ENCODE measurements at regions not wholly inside any gene's neighbourhood (a gene's known extent, or its start where the extent isn't known, plus 50 kb on each side); places are given as distances from the start of the nearest gene placed in this dataset.
A peak's percentile ranks its signal among the peaks of the same experiment; 100 is the strongest.

DNA sequence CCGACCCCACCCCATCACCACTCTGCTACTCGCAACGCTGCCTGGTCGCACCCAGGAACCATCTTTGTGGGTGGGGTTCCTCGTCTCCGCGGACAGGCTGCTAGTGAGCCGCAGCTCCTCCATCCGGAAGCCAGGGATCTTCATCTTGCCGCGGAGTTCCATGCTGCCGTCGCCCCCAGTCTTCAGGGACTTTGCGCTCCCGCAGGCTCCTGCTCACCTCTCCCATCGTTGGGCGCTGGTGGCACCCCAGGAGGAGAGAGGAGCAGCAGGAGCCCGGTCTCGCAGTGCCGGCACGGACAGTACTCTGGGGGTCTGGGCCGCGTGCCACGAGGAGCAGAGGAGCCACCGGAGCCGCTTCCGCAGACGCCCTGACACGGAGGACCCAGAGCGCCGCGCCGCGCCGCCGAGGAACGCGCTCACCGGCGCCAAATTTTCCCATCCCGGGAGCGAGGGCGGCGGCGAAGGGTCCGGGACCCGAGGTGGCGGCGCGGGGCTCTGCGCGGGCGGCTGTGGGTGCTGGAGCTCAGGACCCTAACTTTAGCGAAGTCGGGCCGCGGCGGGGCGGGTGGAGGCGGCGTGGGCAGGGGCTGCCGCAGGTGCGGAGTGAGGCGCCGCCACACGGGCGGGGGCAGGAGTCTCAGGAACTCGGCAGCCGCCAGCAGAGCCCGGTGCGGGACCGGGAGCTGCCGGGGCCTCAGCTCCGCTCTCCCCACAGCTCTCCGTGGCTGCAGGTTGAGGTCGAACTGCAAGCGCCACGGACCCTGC lies 750.1 kb upstream of the SORCS1 start:
- no peaks in the 10 kb centered on the region for H3K36me3 ChIP-seq (ENCODE audit: low read depth, missing control alignments)
- H3K9me3 ChIP-seq, result no peaks in the 10 kb centered on the region
- H3K27ac ChIP-seq, result no peak overlapping the region
- WGBS, 2 donors, result 0 to 2% methylated on average over 3 to 49 of the region's 78 CpGs
- peaks cover 8% of the 10 kb centered on the region for H3K4me1 ChIP-seq
- intact Hi-C loops (cut with DNase I; ENCODE audit: low total_unique reads), result no loop called here
- DNase-seq, result peak; percentile 34
- TF ChIP-seq CTCF (IDR thresholded peaks at IDR 0.05), result no peak
- TF ChIP-seq POLR2A (IDR thresholded peaks at IDR 0.05), result no peak
- no peaks in the 10 kb centered on the region for H3K27me3 ChIP-seq
- peak overlapping the region; percentile 31 to 65 for H3K4me3 ChIP-seq

DNA sequence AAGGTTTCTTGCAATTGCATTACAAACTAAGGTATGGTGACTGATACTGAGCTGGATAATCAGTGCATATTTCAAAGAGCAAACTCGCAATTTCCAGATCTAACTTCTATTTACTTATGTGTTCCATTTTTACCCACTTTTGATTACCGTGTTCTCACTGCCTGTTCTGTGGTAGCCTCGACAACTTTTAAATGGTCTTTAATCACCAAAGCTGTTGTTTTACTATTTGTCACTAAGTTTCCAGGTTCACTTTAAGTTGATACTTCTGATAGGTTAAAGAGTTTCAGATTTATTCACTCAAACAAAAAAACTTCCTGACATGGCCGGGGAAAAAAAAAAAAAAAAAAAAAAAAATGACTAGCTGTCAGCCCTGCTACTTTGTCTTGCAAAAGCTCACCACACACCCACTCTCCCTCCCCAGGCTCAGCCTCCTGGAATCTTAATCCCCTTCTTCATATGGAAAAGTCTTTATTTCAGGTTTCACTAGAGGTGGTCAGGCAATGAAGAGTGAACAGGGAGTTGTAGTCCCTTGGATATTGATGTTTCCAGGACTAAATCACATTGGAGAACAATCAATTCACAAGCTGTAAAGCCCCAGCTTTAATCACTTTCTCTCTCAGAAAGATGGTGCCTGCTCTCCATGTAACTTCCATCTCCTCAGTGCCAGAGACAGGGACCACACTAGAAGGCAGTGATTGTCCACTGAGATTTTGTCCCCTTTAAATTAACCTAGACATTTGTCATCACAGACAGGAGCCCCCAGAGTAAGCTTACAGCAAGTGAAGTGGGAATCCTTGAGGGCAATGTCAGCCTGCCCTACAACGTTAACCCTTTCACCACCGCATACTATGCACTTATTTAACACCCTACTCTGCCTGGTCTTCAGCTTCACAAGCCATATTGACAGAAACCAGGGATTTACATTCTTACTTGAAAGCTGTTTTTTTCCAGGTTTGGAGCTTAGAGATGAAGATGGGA lies 749.1 kb upstream of the SORCS1 start:
- WGBS, 2 donors, result 25 to 32% methylated on average over 6 of the region's 6 CpGs

GRCh38 chr10:107901076-107901475 lies 736.6 kb upstream of the SORCS1 start:
- Histone ChIP-seq H3K27ac (no peak overlapping the region), H3K27me3 (no peaks in the 10 kb centered on the region), H3K4me3 (no peak overlapping the region), H3K36me3 (ENCODE audit: low read depth, missing control alignments) (no peaks in the 10 kb centered on the region), H3K9me3 (no peaks in the 10 kb centered on the region), H3K4me1 (no peaks in the 10 kb centered on the region)
- TF ChIP-seq CTCF (IDR thresholded peaks at IDR 0.05) (no peak), POLR2A (IDR thresholded peaks at IDR 0.05) (no peak)
- no peak for DNase-seq
- WGBS, 2 donors, result 73 to 75% methylated on average over 2 of the region's 2 CpGs
- intact Hi-C loops (cut with DNase I; ENCODE audit: low total_unique reads), result no loop called here

More for the DNA sequence above, 749.1 kb upstream of the SORCS1 start:
- Histone ChIP-seq H3K27ac (no peak overlapping the region), H3K36me3 (ENCODE audit: low read depth, missing control alignments) (no peaks in the 10 kb centered on the region), H3K4me3 (peak overlapping the region in 1 of 2 donors; percentile 65), H3K27me3 (no peaks in the 10 kb centered on the region), H3K4me1 (peaks cover 8% of the 10 kb centered on the region), H3K9me3 (no peaks in the 10 kb centered on the region)
- intact Hi-C loops (cut with DNase I; ENCODE audit: low total_unique reads), result no loop called here
- TF ChIP-seq CTCF (IDR thresholded peaks at IDR 0.05) (no peak), POLR2A (IDR thresholded peaks at IDR 0.05) (no peak)
- no peak for DNase-seq

DNA sequence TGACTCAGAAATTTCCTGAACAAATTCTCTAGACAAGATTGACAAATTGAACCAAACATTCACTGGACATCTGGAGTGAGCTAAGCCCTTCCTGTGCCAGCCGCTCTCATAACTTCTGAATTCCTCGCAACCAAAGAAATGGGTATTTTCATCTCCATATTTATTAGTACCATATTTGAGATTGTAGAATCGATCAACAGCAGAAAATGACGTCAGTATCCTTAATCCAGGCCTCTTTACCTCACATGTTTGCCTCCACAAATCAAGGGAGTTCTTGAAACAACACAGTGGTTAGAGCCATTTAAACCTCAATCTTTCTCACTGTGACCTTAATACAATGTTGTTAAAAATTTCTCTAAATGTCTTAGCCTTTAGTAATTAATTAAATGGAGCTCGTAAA lies 735.6 kb upstream of the SORCS1 start:
- TF ChIP-seq CTCF (IDR thresholded peaks at IDR 0.05), result no peak
- no peak for TF ChIP-seq POLR2A (IDR thresholded peaks at IDR 0.05)
- Histone ChIP-seq H3K27me3 (no peaks in the 10 kb centered on the region), H3K36me3 (ENCODE audit: low read depth, missing control alignments) (no peaks in the 10 kb centered on the region), H3K27ac (no peak overlapping the region), H3K4me1 (no peaks in the 10 kb centered on the region), H3K4me3 (no peak overlapping the region), H3K9me3 (no peaks in the 10 kb centered on the region)
- intact Hi-C loops (cut with DNase I; ENCODE audit: low total_unique reads), result no loop called here
- 93 to 96% methylated on average over 5 of the region's 5 CpGs for WGBS, 2 donors
- DNase-seq, result no peak

All from testis (tissue), 2 donors.